AG09319 (cell line): ENCODE measurements at regions not wholly inside any gene's neighbourhood (a gene's known extent, or its start where the extent isn't known, plus 50 kb on each side); places are given as distances from the start of the nearest gene placed in this dataset.
A peak's percentile ranks its signal among the peaks of the same experiment; 100 is the strongest.

Source experiments
- DNase-seq: peaks from one replicate; pipeline ENCODE4 v3.0.0-alpha.2; 2010; ENCODE audit warnings: low read depth; ENCODE audit errors: extremely low read depth
- CTCF ChIP-seq: IDR thresholded peaks from 2 replicates; pipeline ENCODE4 v1.5.1; 2011; ENCODE audit warnings: low read depth, mild to moderate bottlenecking, inconsistent platforms, low read length, moderate library complexity

- DNase-seq, result peak; percentile 5
- peak; percentile 74 for TF ChIP-seq CTCF
These were observed 548.5 kb downstream of the BUD13 start for GRCh38 chr11:116224154-116224888.

- TF ChIP-seq CTCF, result no peak
- no peak for DNase-seq
These were observed 551.4 kb downstream of the BUD13 start for GRCh38 chr11:116221351-116221750.

- no peak for DNase-seq
- no peak for TF ChIP-seq CTCF
These were observed 553.6 kb downstream of the BUD13 start for GRCh38 chr11:116219171-116219635.

- TF ChIP-seq CTCF, result no peak
- no peak for DNase-seq
These were observed 555.3 kb downstream of the BUD13 start for GRCh38 chr11:116217441-116217840.

- TF ChIP-seq CTCF, result peak; percentile 55
- DNase-seq, result no peak
These were observed 555.8 kb downstream of the BUD13 start for GRCh38 chr11:116217006-116217405.

- no peak for TF ChIP-seq CTCF
- no peak for DNase-seq
These were observed 557.2 kb downstream of the BUD13 start for GRCh38 chr11:116215471-116216113.

- no peak for TF ChIP-seq CTCF
- DNase-seq, result no peak
These were observed 561.6 kb downstream of the BUD13 start for GRCh38 chr11:116211147-116211546.
